ENCODE measurements at regions not wholly inside any gene's neighbourhood (a gene's known extent, or its start where the extent isn't known, plus 50 kb on each side); places are given as distances from the start of the nearest gene placed in this dataset.
"Not testable (repeated sequence)": the region's sequence is repeated elsewhere in the genome, so short reads cannot be mapped to it uniquely, and the experiment has no call there.

DNA sequence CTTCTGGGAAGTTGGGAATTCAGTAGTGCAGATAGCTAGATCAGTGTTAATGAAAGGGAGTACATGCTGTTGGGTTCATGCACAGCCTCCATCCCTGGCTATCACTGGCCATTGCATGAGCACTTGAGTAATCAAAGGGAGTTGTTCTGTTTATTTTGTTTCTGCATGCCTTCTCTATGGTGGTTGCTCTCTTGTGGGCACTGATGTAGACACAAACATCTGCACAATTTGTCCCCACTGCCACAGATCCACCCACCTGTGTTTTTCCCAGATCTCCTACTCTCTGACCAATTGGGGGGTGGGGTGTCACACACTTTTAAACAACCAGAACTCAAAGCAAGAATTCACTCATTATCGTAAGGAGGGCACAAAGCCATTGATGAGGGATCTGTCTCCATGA is 89.7 kb upstream of the DHRS4 start:
- no peak for DNase-seq

GRCh38 chr14:23864259-23864658 is 89.3 kb upstream of the DHRS4 start:
- DNase-seq: no peak

- no peak for DNase-seq
Measured at GRCh38 chr14:23864861-23865260, 88.7 kb upstream of the DHRS4 start.

- DNase-seq: no peak
Measured at GRCh38 chr14:23865502-23865901, 88.1 kb upstream of the DHRS4 start.

DNA sequence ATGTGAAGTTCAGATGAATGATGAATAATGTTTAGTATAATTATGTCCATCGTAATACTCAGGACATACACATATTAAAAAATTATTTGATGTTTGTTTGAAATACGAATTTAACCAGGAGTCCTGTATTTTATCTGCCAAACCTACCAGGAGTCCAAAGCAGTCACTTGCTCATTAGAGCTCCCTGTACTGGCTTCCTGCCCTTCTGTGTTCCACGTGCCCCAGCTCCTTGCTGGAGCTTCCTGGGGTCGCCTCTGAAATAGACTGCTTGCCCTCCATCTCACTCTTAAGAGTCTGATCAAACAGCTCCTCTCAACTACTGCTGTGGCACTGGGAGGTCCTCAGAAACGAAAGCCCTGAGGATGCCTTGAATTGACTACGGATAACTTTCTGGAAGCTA is 87.3 kb upstream of the DHRS4 start:
- DNase-seq: no peak

- no peak for DNase-seq
Measured at GRCh38 chr14:23869078-23869719, 84.4 kb upstream of the DHRS4 start.

DNA sequence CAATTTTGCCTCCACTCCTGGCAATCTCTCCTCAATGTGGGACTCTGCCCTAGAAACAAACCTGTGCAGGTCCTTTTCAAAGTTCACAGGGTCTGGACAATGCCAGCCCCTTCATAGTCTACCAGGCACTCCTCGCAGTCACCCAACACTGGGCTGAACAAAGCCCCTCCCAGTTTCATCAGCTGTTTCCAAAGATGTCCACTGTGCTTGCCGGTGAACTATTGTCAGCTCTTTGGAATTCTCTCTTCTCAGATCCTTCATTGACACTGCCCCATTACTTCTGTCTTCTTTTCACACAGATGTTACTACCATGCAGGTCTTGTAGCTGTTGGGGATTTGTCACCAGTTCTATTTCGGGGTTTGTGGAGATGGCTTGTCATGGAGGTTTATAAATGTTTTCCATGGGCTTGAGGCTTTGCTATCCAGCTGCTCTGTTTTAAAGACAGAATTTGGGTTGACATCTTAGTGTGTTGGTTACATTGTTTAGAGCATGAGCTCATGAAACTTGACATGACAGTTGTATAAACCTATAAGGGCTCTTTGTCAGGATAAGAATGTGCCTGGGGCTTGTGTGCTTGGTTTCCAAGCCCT is 77.3 kb upstream of the DHRS4 start:
- no peak for DNase-seq

DNA sequence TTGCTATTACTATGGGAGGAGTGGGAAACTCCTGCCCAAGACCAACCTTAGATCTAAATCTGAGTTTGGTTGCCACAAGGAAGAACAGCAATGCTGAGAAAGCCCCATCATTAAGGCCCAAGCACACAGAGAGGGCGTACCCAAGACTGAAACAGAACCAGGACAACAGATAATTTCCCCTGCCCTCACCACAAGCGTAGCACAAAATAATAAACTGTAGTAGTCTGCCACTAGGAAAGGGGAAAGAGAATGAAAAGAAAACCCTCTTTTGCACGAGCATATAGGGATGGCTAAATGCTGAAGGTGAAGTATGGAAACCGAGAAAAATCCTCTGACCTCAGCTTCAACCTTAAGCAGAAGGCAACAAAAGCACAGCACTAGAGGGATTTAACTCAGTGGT is 76.5 kb upstream of the DHRS4 start:
- DNase-seq: no peak

GRCh38 chr14:23877538-23878180 is 75.9 kb upstream of the DHRS4 start:
- DNase-seq: no peak

- no peak for DNase-seq
Measured at GRCh38 chr14:23881282-23881681, 72.3 kb upstream of the DHRS4 start.

- DNase-seq: no peak
Measured at GRCh38 chr14:23883684-23884540, 69.7 kb upstream of the DHRS4 start.

DNA sequence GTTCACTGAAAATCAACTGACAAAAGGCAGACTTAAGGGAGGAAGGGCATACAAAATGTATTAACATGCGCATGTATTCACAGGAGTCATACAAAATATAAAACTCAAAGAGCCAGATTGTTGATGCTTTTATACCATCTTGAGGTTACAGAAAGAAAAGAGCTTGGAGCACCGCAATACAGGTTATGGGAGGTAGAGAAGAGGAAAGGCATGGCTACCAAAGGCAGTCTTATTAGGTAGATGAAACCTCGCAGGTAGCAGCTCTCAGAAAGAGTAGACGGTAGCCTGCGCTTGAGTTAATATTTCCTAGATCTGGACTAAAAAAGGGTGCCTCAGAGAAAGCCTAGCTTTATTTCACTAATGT is 69.0 kb upstream of the DHRS4 start:
- DNase-seq: no peak

DNA sequence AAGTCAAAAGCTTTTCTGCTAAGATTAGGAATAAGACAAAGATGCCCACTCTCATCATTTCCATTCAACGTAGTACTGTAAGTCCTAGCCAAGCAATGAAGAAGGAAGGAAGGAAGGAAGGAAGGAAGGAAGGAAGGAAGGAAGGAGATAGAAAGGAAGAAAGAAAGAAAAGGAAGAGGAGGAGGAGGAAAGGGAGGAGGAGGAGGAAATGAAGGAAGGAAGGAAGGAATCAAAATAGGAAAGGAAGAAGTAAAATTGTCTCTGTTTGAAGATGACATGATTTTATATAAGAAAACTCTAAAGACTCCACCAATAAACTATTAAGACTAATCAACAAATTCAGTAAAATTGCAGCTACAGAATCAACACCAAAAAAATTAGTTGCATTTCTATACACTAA is 66.0 kb upstream of the DHRS4 start:
- no peak for DNase-seq

GRCh38 chr14:23891717-23892116 is 61.9 kb upstream of the DHRS4 start:
- DNase-seq: not testable (repeated sequence)

- not testable (repeated sequence) for DNase-seq
Measured at GRCh38 chr14:23892289-23892688, 61.3 kb upstream of the DHRS4 start.

- DNase-seq: no peak
Measured at GRCh38 chr14:23894362-23895052, 59.1 kb upstream of the DHRS4 start.

- DNase-seq: no peak
Measured at GRCh38 chr14:23895053-23895419, 58.5 kb upstream of the DHRS4 start.

DNA sequence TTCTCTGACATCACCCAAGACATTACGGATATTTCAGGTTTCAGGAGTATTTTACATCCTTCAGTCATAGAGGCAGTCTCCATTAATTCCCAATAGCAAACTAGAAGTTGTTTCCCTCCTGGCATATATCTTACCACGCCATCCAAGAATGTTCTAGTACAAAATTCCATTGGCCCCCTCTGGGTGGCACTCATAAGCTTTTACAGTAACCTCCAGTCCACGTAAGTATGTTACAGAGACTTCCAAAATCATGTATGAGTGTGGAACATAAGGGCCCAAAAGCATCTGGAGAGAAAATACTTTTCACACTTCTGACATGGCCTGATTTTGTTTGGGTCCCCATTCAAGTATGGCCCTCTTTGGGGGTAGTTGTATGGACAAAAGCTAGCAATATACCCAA is 58.1 kb upstream of the DHRS4 start:
- no peak for DNase-seq

DNA sequence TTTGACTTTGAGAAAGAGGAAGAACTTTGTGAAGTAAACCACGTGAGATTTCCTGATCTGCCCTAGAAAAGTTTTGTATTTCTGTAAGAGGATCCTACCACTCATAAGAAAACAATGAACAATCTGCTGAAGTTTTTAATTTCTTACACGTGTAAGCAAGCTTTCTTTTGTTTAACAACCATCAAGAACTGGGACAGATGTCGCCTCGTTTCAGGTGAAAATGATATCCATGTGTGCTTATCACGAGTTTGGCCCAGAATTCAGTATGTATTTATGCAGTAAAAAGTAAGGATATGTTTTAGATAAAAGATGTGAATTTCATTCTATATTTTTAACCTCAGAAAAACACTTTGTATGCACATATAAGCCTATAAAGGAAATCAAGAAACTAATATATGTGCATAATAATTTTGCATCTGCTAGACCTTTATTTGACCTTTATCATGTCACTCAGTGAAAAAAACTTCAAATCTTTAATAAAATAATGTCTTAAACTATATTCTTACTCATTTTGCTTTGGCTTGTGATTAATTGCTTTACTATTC is 56.9 kb upstream of the DHRS4 start:
- no peak for DNase-seq

- DNase-seq: not testable (repeated sequence)
Measured at GRCh38 chr14:23897291-23897690, 56.3 kb upstream of the DHRS4 start.

DNA sequence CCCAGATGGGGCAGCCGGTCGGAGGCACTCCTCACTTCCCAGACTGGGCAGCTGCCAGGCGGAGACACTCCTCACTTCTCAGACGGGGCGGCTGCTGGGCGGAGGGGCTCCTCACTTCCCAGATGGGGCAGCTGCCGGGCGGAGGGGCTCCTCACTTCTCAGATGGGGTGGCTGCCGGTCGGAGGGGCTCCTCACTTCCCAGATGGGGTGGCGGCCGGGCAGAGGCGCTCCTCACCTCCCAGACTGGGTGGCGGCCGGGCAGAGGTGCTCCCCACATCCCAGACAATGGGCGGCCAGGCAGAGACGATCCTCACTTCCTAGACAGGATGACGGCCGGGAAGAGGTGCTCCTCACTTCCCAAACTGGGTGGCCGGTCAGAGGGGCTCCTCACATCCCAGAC is 55.2 kb upstream of the DHRS4 start:
- DNase-seq: not testable (repeated sequence)

- no peak for DNase-seq
Measured at GRCh38 chr14:23899788-23900187, 53.8 kb upstream of the DHRS4 start.

DNA sequence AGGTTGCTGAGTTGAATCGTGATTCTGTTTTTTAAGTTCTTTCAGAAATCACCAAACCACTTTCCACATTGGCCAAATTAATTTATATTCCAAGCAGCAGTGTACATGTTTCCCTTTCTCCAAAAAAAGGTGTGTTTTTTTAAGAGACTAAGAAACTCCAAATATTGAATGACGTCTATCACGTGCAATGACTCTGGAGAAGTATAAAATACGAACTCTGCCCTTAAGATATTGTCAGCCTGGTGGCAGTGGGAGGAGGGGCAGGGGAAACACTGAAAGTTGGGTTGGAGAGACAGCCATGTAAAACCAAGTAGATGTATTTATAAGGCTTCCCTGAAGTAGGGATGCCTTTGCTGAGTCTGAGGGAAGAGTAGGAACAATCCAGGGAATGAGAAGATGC is 50.1 kb upstream of the DHRS4 start:
- DNase-seq: no peak
